ENCODE measurements at regions not wholly inside any gene's neighbourhood (a gene's known extent, or its start where the extent isn't known, plus 50 kb on each side); places are given as distances from the start of the nearest gene placed in this dataset.

DNA sequence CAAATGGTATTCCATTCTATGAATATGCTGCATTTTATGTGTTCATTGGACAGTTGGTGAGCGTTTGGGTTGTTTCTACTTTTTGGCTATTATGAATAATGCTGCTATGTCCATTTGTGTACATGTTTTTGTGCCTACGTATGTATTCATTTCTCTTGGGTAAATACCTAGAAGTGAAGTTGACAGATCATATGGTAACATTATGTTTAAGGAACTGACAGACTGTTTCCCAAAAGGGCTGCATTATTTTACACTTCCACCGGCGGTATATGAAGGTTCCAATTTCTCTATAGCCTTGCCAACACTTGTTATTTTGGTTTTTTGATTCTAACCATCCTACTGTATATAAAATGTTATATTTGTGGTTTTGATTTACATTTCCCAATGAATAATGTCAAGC lies 703.9 kb upstream of the CDH2 start:
- Histone ChIP-seq H3K27ac (ENCODE audit: low read depth in 2 of 2, low read length in 2 of 2) (no peak overlapping the region), H3K4me3 (ENCODE audit: low read length in 3 of 3) (no peak overlapping the region), H3K4me1 (ENCODE audit: control insufficient read depth in 2 of 3, insufficient read depth in 2 of 3, low read depth in 1 of 3, low read length in 3 of 3) (no peaks in the 10 kb centered on the region), H3K9ac (ENCODE audit: low read length in 3 of 3) (no peak overlapping the region), H3K36me3 (ENCODE audit: control insufficient read depth in 2 of 3, insufficient read depth in 3 of 3, low read length in 3 of 3) (no peaks in the 10 kb centered on the region), H3K9me3 (ENCODE audit: control insufficient read depth in 2 of 3, insufficient read depth in 1 of 3, low read length in 3 of 3) (no peaks in the 10 kb centered on the region), H3K27me3 (ENCODE audit: control insufficient read depth, insufficient read depth, low read length) (no peaks in the 10 kb centered on the region)
- no peak for DNase-seq
- TF ChIP-seq, protein P1, sequence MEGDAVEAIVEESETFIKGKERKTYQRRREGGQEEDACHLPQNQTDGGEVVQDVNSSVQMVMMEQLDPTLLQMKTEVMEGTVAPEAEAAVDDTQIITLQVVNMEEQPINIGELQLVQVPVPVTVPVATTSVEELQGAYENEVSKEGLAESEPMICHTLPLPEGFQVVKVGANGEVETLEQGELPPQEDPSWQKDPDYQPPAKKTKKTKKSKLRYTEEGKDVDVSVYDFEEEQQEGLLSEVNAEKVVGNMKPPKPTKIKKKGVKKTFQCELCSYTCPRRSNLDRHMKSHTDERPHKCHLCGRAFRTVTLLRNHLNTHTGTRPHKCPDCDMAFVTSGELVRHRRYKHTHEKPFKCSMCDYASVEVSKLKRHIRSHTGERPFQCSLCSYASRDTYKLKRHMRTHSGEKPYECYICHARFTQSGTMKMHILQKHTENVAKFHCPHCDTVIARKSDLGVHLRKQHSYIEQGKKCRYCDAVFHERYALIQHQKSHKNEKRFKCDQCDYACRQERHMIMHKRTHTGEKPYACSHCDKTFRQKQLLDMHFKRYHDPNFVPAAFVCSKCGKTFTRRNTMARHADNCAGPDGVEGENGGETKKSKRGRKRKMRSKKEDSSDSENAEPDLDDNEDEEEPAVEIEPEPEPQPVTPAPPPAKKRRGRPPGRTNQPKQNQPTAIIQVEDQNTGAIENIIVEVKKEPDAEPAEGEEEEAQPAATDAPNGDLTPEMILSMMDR (IDR thresholded peaks at IDR 0.05; ENCODE audit: borderline replicate concordance, extremely low read depth, insufficient read depth), result no peak
- intact Hi-C loops (cut with DNase I), result no loop called here
- no peak for FAIRE-seq

DNA sequence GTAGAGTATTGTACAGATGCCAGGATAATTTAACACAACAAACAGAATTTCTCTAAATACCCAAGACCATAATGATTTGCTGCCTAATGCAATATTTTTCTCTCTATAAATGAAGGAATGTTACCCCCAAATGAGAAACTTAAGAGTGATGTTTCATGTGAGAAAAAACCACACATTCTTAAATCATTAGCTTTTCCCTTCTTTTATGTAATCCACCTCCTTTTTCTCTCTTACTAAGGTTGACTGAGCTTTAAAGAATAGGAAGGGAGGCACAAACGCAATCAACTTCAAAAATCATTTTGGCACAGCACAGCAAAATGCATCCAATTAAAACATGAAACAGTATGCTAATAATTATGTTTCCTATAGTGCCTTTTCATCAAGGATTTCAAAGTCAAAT lies 698.1 kb upstream of the CDH2 start:
- intact Hi-C loops (cut with DNase I), result no loop called here
- FAIRE-seq (no peak), DNase-seq (peak in 1 of 5 donors; percentile 4)
- Histone ChIP-seq H3K9me3 (ENCODE audit: control insufficient read depth in 2 of 3, insufficient read depth in 1 of 3, low read length in 3 of 3) (no peaks in the 10 kb centered on the region), H3K27ac (ENCODE audit: low read depth in 2 of 2, low read length in 2 of 2) (no peak overlapping the region), H3K9ac (ENCODE audit: low read length in 3 of 3) (no peak overlapping the region), H3K27me3 (ENCODE audit: control insufficient read depth, insufficient read depth, low read length) (no peaks in the 10 kb centered on the region), H3K36me3 (ENCODE audit: control insufficient read depth in 2 of 3, insufficient read depth in 3 of 3, low read length in 3 of 3) (no peaks in the 10 kb centered on the region), H3K4me1 (ENCODE audit: control insufficient read depth in 2 of 3, insufficient read depth in 2 of 3, low read depth in 1 of 3, low read length in 3 of 3) (no peaks in the 10 kb centered on the region), H3K4me3 (ENCODE audit: low read length in 3 of 3) (no peak overlapping the region)
- TF ChIP-seq, protein P1 (IDR thresholded peaks at IDR 0.05; ENCODE audit: borderline replicate concordance, extremely low read depth, insufficient read depth), result no peak

DNA sequence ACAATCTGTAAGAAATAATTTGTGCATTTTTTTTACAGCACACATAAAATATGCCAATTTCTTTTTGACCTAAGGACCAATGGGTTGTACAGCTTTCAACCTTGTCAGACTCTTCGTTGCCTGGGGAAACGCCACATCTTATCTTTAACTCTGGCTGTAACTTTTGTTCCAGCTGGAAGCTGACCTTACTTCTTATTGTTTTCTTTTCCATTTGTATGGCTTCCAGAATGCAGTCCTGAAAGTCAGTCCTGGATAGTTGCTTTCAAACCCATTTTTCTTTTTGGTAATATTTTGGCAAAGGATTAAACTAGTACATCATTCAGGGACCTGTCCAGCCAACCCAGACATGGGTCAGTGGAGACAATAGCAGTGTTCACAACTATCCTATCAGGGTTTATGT lies 686.5 kb upstream of the CDH2 start:
- no peak overlapping the region for H3K9ac ChIP-seq (ENCODE audit: low read length in 3 of 3)
- TF ChIP-seq, protein P1 (IDR thresholded peaks at IDR 0.05; ENCODE audit: borderline replicate concordance, extremely low read depth, insufficient read depth), result no peak
- H3K27me3 ChIP-seq (ENCODE audit: control insufficient read depth, insufficient read depth, low read length), result no peaks in the 10 kb centered on the region
- H3K4me3 ChIP-seq (ENCODE audit: low read length in 3 of 3), result no peak overlapping the region
- no peak overlapping the region for H3K27ac ChIP-seq (ENCODE audit: low read depth in 2 of 2, low read length in 2 of 2)
- no peaks in the 10 kb centered on the region for H3K36me3 ChIP-seq (ENCODE audit: control insufficient read depth in 2 of 3, insufficient read depth in 3 of 3, low read length in 3 of 3)
- intact Hi-C loops (cut with DNase I), result no loop called here
- H3K9me3 ChIP-seq (ENCODE audit: control insufficient read depth in 2 of 3, insufficient read depth in 1 of 3, low read length in 3 of 3), result no peaks in the 10 kb centered on the region
- no peak for FAIRE-seq
- no peaks in the 10 kb centered on the region for H3K4me1 ChIP-seq (ENCODE audit: control insufficient read depth in 2 of 3, insufficient read depth in 2 of 3, low read depth in 1 of 3, low read length in 3 of 3)
- DNase-seq, result peak in 2 of 5 donors; percentile 10 to 41

DNA sequence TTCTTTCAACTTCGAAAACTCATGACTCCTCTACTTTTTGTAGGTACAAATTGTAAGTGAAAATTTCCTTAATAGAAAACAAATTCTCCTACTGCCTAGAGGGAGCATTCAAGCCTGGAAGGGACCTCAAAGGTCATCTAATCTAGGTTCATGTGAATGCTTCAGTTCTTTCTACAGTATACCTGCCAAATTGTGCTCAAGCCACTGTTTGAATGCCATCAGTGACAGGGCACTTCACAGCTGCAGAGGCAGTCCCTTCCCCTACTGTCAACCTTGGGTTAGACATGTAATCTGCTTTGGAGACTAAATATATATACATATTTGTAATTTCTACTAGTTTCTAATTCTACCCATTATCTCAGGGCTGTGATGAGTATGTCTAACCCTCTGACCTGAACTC lies 681.3 kb upstream of the CDH2 start:
- Histone ChIP-seq H3K27ac (ENCODE audit: low read depth in 2 of 2, low read length in 2 of 2) (no peak overlapping the region), H3K27me3 (ENCODE audit: control insufficient read depth, insufficient read depth, low read length) (no peaks in the 10 kb centered on the region), H3K36me3 (ENCODE audit: control insufficient read depth in 2 of 3, insufficient read depth in 3 of 3, low read length in 3 of 3) (no peaks in the 10 kb centered on the region), H3K4me1 (ENCODE audit: control insufficient read depth in 2 of 3, insufficient read depth in 2 of 3, low read depth in 1 of 3, low read length in 3 of 3) (no peaks in the 10 kb centered on the region), H3K9me3 (ENCODE audit: control insufficient read depth in 2 of 3, insufficient read depth in 1 of 3, low read length in 3 of 3) (no peaks in the 10 kb centered on the region), H3K9ac (ENCODE audit: low read length in 3 of 3) (no peak overlapping the region), H3K4me3 (ENCODE audit: low read length in 3 of 3) (no peak overlapping the region)
- FAIRE-seq (no peak), DNase-seq (no peak)
- TF ChIP-seq, protein P1 (IDR thresholded peaks at IDR 0.05; ENCODE audit: borderline replicate concordance, extremely low read depth, insufficient read depth), result no peak
- intact Hi-C loops (cut with DNase I), result no loop called here
